Urinary bladder (tissue), 3 donors: ENCODE measurements at regions not wholly inside any gene's neighbourhood (a gene's known extent, or its start where the extent isn't known, plus 50 kb on each side); places are given as distances from the start of the nearest gene placed in this dataset.

Experiments used
- DNase-seq: peaks from one replicate; pipeline ENCODE4 v3.0.0-alpha.2; 2015; ENCODE audit errors: extremely low spot score
- H3K27ac ChIP-seq: one replicate; pipeline ENCODE4 v1.5.1; 2013; ENCODE audit warnings: low read depth, mild to moderate bottlenecking, moderate library complexity
- H3K36me3 ChIP-seq: one replicate; pipeline ENCODE4 v1.6.1; 2013; ENCODE audit warnings: mild to moderate bottlenecking, moderate library complexity; ENCODE audit not compliant: insufficient read depth
- H3K4me1 ChIP-seq: one replicate; pipeline ENCODE4 v1.6.1; 2013; ENCODE audit warnings: mild to moderate bottlenecking, moderate library complexity; ENCODE audit not compliant: insufficient read depth
- H3K4me3 ChIP-seq: one replicate; pipeline ENCODE4 v1.5.1; 2013; ENCODE audit warnings: low read depth, low read length
- WGBS: extraction: QIAGEN DNeasy Blood & Tissue Kit; methylation state at CpG from one replicate; pipeline ENCODE4 v1.1.7; 2013; 5-methylcytosine and 5-hydroxymethylcytosine counted together
- donor health status: healthy with polysubstance abuse.
- donor health status: healthy.

- Histone ChIP-seq H3K4me3 (no peak overlapping the region), H3K36me3 (no peaks in the 10 kb centered on the region), H3K27ac (no peak overlapping the region), H3K4me1 (no peaks in the 10 kb centered on the region)
- WGBS: 84% methylated on average over 2 of the region's 2 CpGs
- no peak for DNase-seq
These were observed 241.2 kb upstream of the PREP start for GRCh38 chr6:105644073-105644489.

GRCh38 chr6:105642708-105643107, 239.8 kb upstream of the PREP start:
- Histone ChIP-seq H3K36me3 (no peaks in the 10 kb centered on the region), H3K4me1 (no peaks in the 10 kb centered on the region), H3K4me3 (no peak overlapping the region), H3K27ac (no peak overlapping the region)
- 87% methylated on average over 4 of the region's 4 CpGs for WGBS
- DNase-seq: no peak

GRCh38 chr6:105641504-105641903, 238.6 kb upstream of the PREP start:
- Histone ChIP-seq H3K27ac (no peak overlapping the region), H3K4me3 (no peak overlapping the region), H3K4me1 (no peaks in the 10 kb centered on the region), H3K36me3 (no peaks in the 10 kb centered on the region)
- DNase-seq: no peak
- 93% methylated on average over 1 of the region's 1 CpG for WGBS

- 97% methylated on average over 2 of the region's 2 CpGs for WGBS
- no peaks in the 10 kb centered on the region for H3K36me3 ChIP-seq
- H3K4me1 ChIP-seq: no peaks in the 10 kb centered on the region
- no peak overlapping the region for H3K4me3 ChIP-seq
- DNase-seq: no peak
- H3K27ac ChIP-seq: no peak overlapping the region
These were observed 236.2 kb upstream of the PREP start for GRCh38 chr6:105639124-105639523.

- Histone ChIP-seq H3K27ac (no peak overlapping the region), H3K36me3 (no peaks in the 10 kb centered on the region), H3K4me3 (no peak overlapping the region), H3K4me1 (no peaks in the 10 kb centered on the region)
- DNase-seq: no peak
These were observed 230.9 kb upstream of the PREP start for GRCh38 chr6:105633814-105634213.

- Histone ChIP-seq H3K4me3 (no peak overlapping the region), H3K4me1 (no peaks in the 10 kb centered on the region), H3K36me3 (no peaks in the 10 kb centered on the region), H3K27ac (peak overlapping the region; percentile 76)
- WGBS: 68% methylated on average over 7 of the region's 7 CpGs
- DNase-seq: no peak
These were observed 225.4 kb upstream of the PREP start for GRCh38 chr6:105628156-105628860.

GRCh38 chr6:105626295-105627158, 223.6 kb upstream of the PREP start:
- no peaks in the 10 kb centered on the region for H3K36me3 ChIP-seq
- H3K4me3 ChIP-seq: no peak overlapping the region
- WGBS: 89% methylated on average over 2 of the region's 2 CpGs
- H3K4me1 ChIP-seq: no peaks in the 10 kb centered on the region
- no peak overlapping the region for H3K27ac ChIP-seq
- DNase-seq: no peak

- H3K27ac ChIP-seq: no peak overlapping the region
These were observed 221.1 kb upstream of the PREP start for GRCh38 chr6:105624021-105624420.

GRCh38 chr6:105622226-105622625, 219.3 kb upstream of the PREP start:
- 83% methylated on average over 3 of the region's 3 CpGs for WGBS
- Histone ChIP-seq H3K27ac (no peak overlapping the region), H3K4me3 (no peak overlapping the region), H3K36me3 (no peaks in the 10 kb centered on the region), H3K4me1 (no peaks in the 10 kb centered on the region)
- DNase-seq: no peak

More at GRCh38 chr6:105624021-105624420, 221.1 kb upstream of the PREP start:
- WGBS: 66% methylated on average over 3 of the region's 3 CpGs
- Histone ChIP-seq H3K4me3 (no peak overlapping the region), H3K36me3 (no peaks in the 10 kb centered on the region), H3K4me1 (no peaks in the 10 kb centered on the region)
- no peak for DNase-seq

- no peak for DNase-seq
- no peaks in the 10 kb centered on the region for H3K36me3 ChIP-seq
- H3K27ac ChIP-seq: no peak overlapping the region
- no peak overlapping the region for H3K4me3 ChIP-seq
- 91% methylated on average over 6 of the region's 6 CpGs for WGBS
- H3K4me1 ChIP-seq: no peaks in the 10 kb centered on the region
These were observed 218.8 kb upstream of the PREP start for GRCh38 chr6:105621564-105622175.

- Histone ChIP-seq H3K4me1 (no peaks in the 10 kb centered on the region), H3K27ac (no peak overlapping the region), H3K36me3 (no peaks in the 10 kb centered on the region), H3K4me3 (no peak overlapping the region)
- no peak for DNase-seq
- 90% methylated on average over 3 of the region's 3 CpGs for WGBS
These were observed 218.0 kb upstream of the PREP start for GRCh38 chr6:105620878-105621277.

GRCh38 chr6:105619971-105620741, 217.3 kb upstream of the PREP start:
- Histone ChIP-seq H3K4me3 (no peak overlapping the region), H3K27ac (no peak overlapping the region), H3K4me1 (no peaks in the 10 kb centered on the region), H3K36me3 (no peaks in the 10 kb centered on the region)
- WGBS: 82% methylated on average over 8 of the region's 8 CpGs
- no peak for DNase-seq

GRCh38 chr6:105618247-105618646, 215.4 kb upstream of the PREP start:
- Histone ChIP-seq H3K36me3 (no peaks in the 10 kb centered on the region), H3K27ac (no peak overlapping the region), H3K4me3 (no peak overlapping the region), H3K4me1 (no peaks in the 10 kb centered on the region)
- WGBS: 100% methylated on average over 1 of the region's 1 CpG
- DNase-seq: no peak
